Astrocyte (in vitro differentiated cells and primary cell): ENCODE measurements at regions not wholly inside any gene's neighbourhood (a gene's known extent, or its start where the extent isn't known, plus 50 kb on each side); places are given as distances from the start of the nearest gene placed in this dataset.

Experiments
- CTCF ChIP-seq: IDR thresholded peaks from 2 replicates; pipeline ENCODE4 v1.5.1; 2011; ENCODE audit warnings: low read depth, mild to moderate bottlenecking, inconsistent platforms, low read length, moderate library complexity; ENCODE audit not compliant: insufficient read depth
- EZH2 ChIP-seq: IDR thresholded peaks from 2 replicates; pipeline ENCODE4 v1.6.1; 2012; ENCODE audit warnings: mild to moderate bottlenecking, low read length, inconsistent platforms; ENCODE audit not compliant: insufficient read depth

- no peak for TF ChIP-seq CTCF
- no peak for TF ChIP-seq EZH2
Measured at GRCh38 chr9:16304301-16304700, 566.2 kb downstream of the BNC2 start.
